IPS-15b (cell line): ENCODE measurements at regions not wholly inside any gene's neighbourhood (a gene's known extent, or its start where the extent isn't known, plus 50 kb on each side); places are given as distances from the start of the nearest gene placed in this dataset.

Experiments
- H3K27me3 ChIP-seq: one replicate; pipeline ENCODE4 v1.6.1; 2013; ENCODE audit warnings: low read length; ENCODE audit not compliant: control insufficient read depth, insufficient read depth
- H3K36me3 ChIP-seq: one replicate; pipeline ENCODE4 v1.6.1; 2013; ENCODE audit warnings: low read length; ENCODE audit not compliant: control insufficient read depth, insufficient read depth
- H3K4me1 ChIP-seq: one replicate; pipeline ENCODE4 v1.6.1; 2013; ENCODE audit warnings: mild to moderate bottlenecking, low read length; ENCODE audit not compliant: control insufficient read depth, insufficient read depth
- H3K4me3 ChIP-seq: one replicate; pipeline ENCODE4 v1.5.1; 2013; ENCODE audit warnings: low read depth, low read length
- H3K9ac ChIP-seq: one replicate; pipeline ENCODE4 v1.6.1; 2013; ENCODE audit warnings: low read depth, mild to moderate bottlenecking, low read length
- H3K9me3 ChIP-seq: one replicate; pipeline ENCODE4 v1.6.1; 2013; ENCODE audit warnings: mild to moderate bottlenecking, low read length; ENCODE audit not compliant: control insufficient read depth, insufficient read depth

DNA sequence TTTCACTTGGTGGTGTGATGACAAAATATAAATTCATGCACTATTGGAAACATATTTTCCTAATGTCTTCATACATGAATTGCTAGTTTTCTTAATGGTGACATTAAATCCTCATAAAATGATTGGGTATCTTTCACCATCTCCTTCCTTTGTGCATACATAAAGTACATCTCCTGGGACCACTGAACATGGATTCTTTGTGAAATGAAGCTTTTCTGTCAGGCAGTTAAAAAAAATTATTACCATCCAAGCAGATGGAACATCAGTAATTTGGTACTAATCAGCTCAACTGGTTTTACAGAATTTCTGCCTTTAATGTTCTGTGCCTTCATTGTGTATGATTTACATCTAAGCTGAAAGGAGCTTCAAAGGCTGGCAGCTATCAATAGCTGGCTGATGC, 891.7 kb upstream of the SLC10A2 start:
- Histone ChIP-seq H3K27me3 (no peaks in the 10 kb centered on the region), H3K4me3 (no peak overlapping the region)

DNA sequence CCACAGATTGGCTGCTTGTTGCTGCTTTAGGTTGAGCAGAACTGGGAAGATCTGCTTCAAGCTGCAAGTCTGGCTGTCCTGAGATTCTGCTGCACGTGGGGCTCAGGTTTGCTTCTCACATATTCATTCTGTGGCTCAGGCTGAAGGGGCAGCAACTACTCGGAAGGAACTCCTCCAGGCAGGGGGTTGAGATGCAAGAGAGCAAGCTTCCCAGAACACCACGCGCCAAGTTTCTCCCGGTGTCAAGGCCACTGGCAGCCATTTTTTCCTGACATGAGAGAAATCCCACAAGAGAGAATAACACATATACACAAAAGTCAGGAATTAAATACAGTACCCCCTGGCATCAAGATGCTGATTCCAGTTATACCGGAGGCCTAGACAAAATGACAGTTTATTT, 887.6 kb upstream of the SLC10A2 start:
- Histone ChIP-seq H3K36me3 (no peaks in the 10 kb centered on the region), H3K27me3 (no peaks in the 10 kb centered on the region), H3K4me1 (no peaks in the 10 kb centered on the region), H3K9me3 (no peaks in the 10 kb centered on the region), H3K9ac (no peak overlapping the region), H3K4me3 (no peak overlapping the region)

More for the DNA sequence above, 891.7 kb upstream of the SLC10A2 start:
- Histone ChIP-seq H3K4me1 (no peaks in the 10 kb centered on the region), H3K36me3 (no peaks in the 10 kb centered on the region), H3K9ac (no peak overlapping the region), H3K9me3 (no peaks in the 10 kb centered on the region)

DNA sequence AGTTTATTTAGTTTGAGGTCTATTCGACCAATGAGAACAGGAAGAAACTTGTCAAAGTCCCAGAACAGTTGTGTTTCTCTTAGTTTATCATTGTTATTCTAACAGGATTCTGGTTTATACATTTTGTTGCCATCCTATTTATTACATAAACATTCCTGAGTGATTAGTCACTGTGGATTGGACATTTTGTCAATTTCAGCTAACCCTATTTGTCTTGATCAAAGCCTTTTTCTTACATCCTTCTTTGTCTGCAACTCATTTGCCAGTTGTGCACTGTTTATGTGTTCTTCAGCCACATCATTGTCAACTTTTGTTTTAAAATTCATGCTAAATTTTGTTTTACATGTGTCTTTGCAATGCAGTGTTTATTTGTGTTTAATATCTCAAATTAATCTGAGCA, 886.0 kb upstream of the SLC10A2 start:
- H3K4me1 ChIP-seq: no peaks in the 10 kb centered on the region
- no peaks in the 10 kb centered on the region for H3K27me3 ChIP-seq
- H3K9me3 ChIP-seq: no peaks in the 10 kb centered on the region

GRCh38 chr13:103948426-103948825, 882.2 kb upstream of the SLC10A2 start:
- no peaks in the 10 kb centered on the region for H3K36me3 ChIP-seq
- no peaks in the 10 kb centered on the region for H3K9me3 ChIP-seq

More for the DNA sequence above, 886.0 kb upstream of the SLC10A2 start:
- Histone ChIP-seq H3K4me3 (no peak overlapping the region), H3K9ac (no peak overlapping the region), H3K36me3 (no peaks in the 10 kb centered on the region)

GRCh38 chr13:103945836-103946235, 879.6 kb upstream of the SLC10A2 start:
- Histone ChIP-seq H3K9ac (no peak overlapping the region), H3K27me3 (no peaks in the 10 kb centered on the region), H3K36me3 (no peaks in the 10 kb centered on the region), H3K9me3 (no peaks in the 10 kb centered on the region), H3K4me3 (no peak overlapping the region), H3K4me1 (no peaks in the 10 kb centered on the region)

More at GRCh38 chr13:103948426-103948825, 882.2 kb upstream of the SLC10A2 start:
- no peak overlapping the region for H3K9ac ChIP-seq
- H3K4me1 ChIP-seq: no peaks in the 10 kb centered on the region
- H3K4me3 ChIP-seq: no peak overlapping the region
- H3K27me3 ChIP-seq: no peaks in the 10 kb centered on the region

- Histone ChIP-seq H3K9me3 (no peaks in the 10 kb centered on the region), H3K36me3 (no peaks in the 10 kb centered on the region), H3K27me3 (no peaks in the 10 kb centered on the region), H3K4me1 (no peaks in the 10 kb centered on the region), H3K9ac (no peak overlapping the region), H3K4me3 (no peak overlapping the region)
Measured at GRCh38 chr13:103941506-103942140, 875.4 kb upstream of the SLC10A2 start.

GRCh38 chr13:103935117-103935516, 868.9 kb upstream of the SLC10A2 start:
- Histone ChIP-seq H3K4me3 (no peak overlapping the region), H3K9me3 (peaks cover 3% of the 10 kb centered on the region), H3K36me3 (no peaks in the 10 kb centered on the region), H3K9ac (no peak overlapping the region), H3K27me3 (no peaks in the 10 kb centered on the region), H3K4me1 (no peaks in the 10 kb centered on the region)

- no peak overlapping the region for H3K9ac ChIP-seq
- no peaks in the 10 kb centered on the region for H3K36me3 ChIP-seq
- H3K27me3 ChIP-seq: no peaks in the 10 kb centered on the region
- H3K4me3 ChIP-seq: no peak overlapping the region
- peaks cover 3% of the 10 kb centered on the region for H3K9me3 ChIP-seq
- H3K4me1 ChIP-seq: no peaks in the 10 kb centered on the region
Measured at GRCh38 chr13:103931885-103932284, 865.7 kb upstream of the SLC10A2 start.

DNA sequence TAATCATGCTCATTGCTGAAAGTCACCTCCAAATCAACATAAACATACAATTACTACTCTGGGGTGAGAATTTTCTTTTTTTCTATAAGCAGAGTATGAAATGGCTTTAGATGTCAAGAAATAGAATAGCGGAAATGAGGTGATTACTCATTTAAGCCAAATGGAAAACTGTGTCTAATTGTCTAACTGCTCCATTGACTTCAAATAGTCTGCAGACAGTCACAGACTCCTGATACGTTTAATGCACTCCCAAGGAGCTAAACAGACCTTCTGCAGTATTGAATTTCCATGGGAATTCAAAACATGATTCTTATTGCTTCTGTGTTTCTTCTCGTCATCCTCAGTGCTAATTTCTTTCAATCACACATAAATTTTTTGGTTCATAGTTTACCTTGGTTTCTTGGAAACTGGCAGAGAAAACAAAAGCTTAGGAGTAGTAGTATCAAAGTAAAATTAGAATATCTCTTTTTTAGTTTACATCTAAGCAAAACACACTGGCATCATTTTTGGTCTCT, 865.2 kb upstream of the SLC10A2 start:
- H3K9me3 ChIP-seq: peaks cover 1% of the 10 kb centered on the region
- no peaks in the 10 kb centered on the region for H3K4me1 ChIP-seq
- no peaks in the 10 kb centered on the region for H3K36me3 ChIP-seq
- H3K4me3 ChIP-seq: no peak overlapping the region
- no peaks in the 10 kb centered on the region for H3K27me3 ChIP-seq
- no peak overlapping the region for H3K9ac ChIP-seq

DNA sequence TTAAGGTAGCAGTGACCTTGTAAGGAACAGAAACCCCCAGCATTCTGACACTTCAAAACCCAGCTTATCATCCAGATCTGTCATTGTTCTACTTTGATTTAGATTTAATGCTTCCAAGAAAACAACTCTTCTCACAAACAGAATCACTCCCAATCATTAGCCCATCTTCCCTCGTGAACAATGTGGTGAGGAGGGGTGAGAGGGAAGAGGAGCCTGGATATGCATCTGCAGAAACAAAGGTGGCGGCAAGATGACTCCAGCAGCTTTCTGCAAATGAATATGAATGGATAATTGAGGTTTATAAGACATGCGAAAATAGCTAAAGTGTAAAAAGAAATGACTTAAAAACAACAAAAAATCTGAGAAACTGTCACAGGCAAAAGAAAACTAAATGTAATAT, 859.9 kb upstream of the SLC10A2 start:
- H3K9me3 ChIP-seq: no peaks in the 10 kb centered on the region
- no peaks in the 10 kb centered on the region for H3K4me1 ChIP-seq
- H3K27me3 ChIP-seq: no peaks in the 10 kb centered on the region
- H3K4me3 ChIP-seq: no peak overlapping the region
- H3K9ac ChIP-seq: no peak overlapping the region
- no peaks in the 10 kb centered on the region for H3K36me3 ChIP-seq

DNA sequence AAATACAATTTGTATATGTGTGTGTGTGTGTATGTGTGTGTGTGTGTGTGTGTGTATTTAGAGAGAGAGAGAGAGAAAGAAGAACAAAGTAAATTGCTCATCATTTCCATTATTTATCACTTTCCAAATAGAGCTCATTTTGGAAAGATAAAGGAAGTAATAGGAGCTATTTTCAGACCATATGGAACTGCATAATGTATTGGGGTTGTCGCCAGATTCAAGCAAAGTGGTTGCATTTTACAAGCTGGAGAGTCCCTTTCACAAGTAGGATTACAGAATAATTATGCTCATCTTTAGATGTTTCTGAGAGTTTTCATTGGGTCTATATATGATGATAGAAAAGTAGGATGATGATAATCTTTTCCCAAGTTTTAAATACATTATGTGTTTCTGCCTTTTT, 842.7 kb upstream of the SLC10A2 start:
- Histone ChIP-seq H3K4me3 (no peak overlapping the region), H3K4me1 (no peaks in the 10 kb centered on the region), H3K36me3 (no peaks in the 10 kb centered on the region), H3K27me3 (no peaks in the 10 kb centered on the region), H3K9me3 (no peaks in the 10 kb centered on the region), H3K9ac (no peak overlapping the region)

GRCh38 chr13:103908274-103908673, 842.1 kb upstream of the SLC10A2 start:
- no peaks in the 10 kb centered on the region for H3K9me3 ChIP-seq
- H3K36me3 ChIP-seq: no peaks in the 10 kb centered on the region
- no peak overlapping the region for H3K4me3 ChIP-seq
- no peaks in the 10 kb centered on the region for H3K4me1 ChIP-seq
- H3K27me3 ChIP-seq: no peaks in the 10 kb centered on the region
- H3K9ac ChIP-seq: no peak overlapping the region
